ENCODE measurements at regions not wholly inside any gene's neighbourhood (a gene's known extent, or its start where the extent isn't known, plus 50 kb on each side); places are given as distances from the start of the nearest gene placed in this dataset.

- CTCF ChIA-PET = interaction anchor here (1.0 to 1.1 kb wide), 2 partner anchors 9 to 13 kb away, joined by 4 to 12 read pairs; no protein-coding TSS in a partner anchor
- Mint-ChIP-seq H3K4me3 (ENCODE audit: low read depth, unreplicated experiment) (no peak overlapping the region), H3K27me3 (ENCODE audit: unreplicated experiment) (peaks cover 69% of the 10 kb centered on the region), H3K9me3 (ENCODE audit: low read depth, unreplicated experiment) (no peaks in the 10 kb centered on the region), H3K36me3 (ENCODE audit: insufficient read depth, unreplicated experiment) (peaks cover 6% of the 10 kb centered on the region), H3K4me1 (ENCODE audit: low read depth, unreplicated experiment) (peaks cover 17% of the 10 kb centered on the region), H3K27ac (ENCODE audit: unreplicated experiment) (no peak overlapping the region)
- DNase-seq = no peak
- no peak for TF ChIP-seq CTCF (IDR thresholded peaks at IDR 0.05; ENCODE audit: unreplicated experiment)
- intact Hi-C loops (cut with micrococcal nuclease; ENCODE audit: unreplicated experiment) = no loop called here
- BruUV-seq (replicated peaks) = no TSS peak
These were observed 258.4 kb downstream of the XXYLT1 start for GRCh38 chr3:195012571-195012970.

- Mint-ChIP-seq H3K4me1 (ENCODE audit: low read depth, unreplicated experiment) (peaks cover 19% of the 10 kb centered on the region), H3K27ac (ENCODE audit: unreplicated experiment) (no peak overlapping the region), H3K9me3 (ENCODE audit: low read depth, unreplicated experiment) (no peaks in the 10 kb centered on the region), H3K36me3 (ENCODE audit: insufficient read depth, unreplicated experiment) (peaks cover 6% of the 10 kb centered on the region), H3K27me3 (ENCODE audit: unreplicated experiment) (peaks cover 67% of the 10 kb centered on the region), H3K4me3 (ENCODE audit: low read depth, unreplicated experiment) (no peak overlapping the region)
- CTCF ChIA-PET = interaction anchor here (1.0 kb wide), 1 partner anchor 8 kb away, joined by 12 read pairs; no protein-coding TSS in a partner anchor
- no peak for TF ChIP-seq CTCF (IDR thresholded peaks at IDR 0.05; ENCODE audit: unreplicated experiment)
- intact Hi-C loops (cut with micrococcal nuclease; ENCODE audit: unreplicated experiment) = no loop called here
- BruUV-seq (replicated peaks) = no TSS peak
- DNase-seq = no peak
These were observed 257.3 kb downstream of the XXYLT1 start for GRCh38 chr3:195013411-195014361.

- Mint-ChIP-seq H3K9me3 (ENCODE audit: low read depth, unreplicated experiment) (no peaks in the 10 kb centered on the region), H3K4me1 (ENCODE audit: low read depth, unreplicated experiment) (peaks cover 19% of the 10 kb centered on the region), H3K27me3 (ENCODE audit: unreplicated experiment) (peaks cover 72% of the 10 kb centered on the region), H3K27ac (ENCODE audit: unreplicated experiment) (no peak overlapping the region), H3K36me3 (ENCODE audit: insufficient read depth, unreplicated experiment) (peaks cover 6% of the 10 kb centered on the region), H3K4me3 (ENCODE audit: low read depth, unreplicated experiment) (no peak overlapping the region)
- no peak for TF ChIP-seq CTCF (IDR thresholded peaks at IDR 0.05; ENCODE audit: unreplicated experiment)
- CTCF ChIA-PET = interaction anchor here (0.8 kb wide), 1 partner anchor 61 kb away, joined by 3 read pairs; no protein-coding TSS in a partner anchor
- intact Hi-C loops (cut with micrococcal nuclease; ENCODE audit: unreplicated experiment) = no loop called here
- BruUV-seq (replicated peaks) = no TSS peak
- no peak for DNase-seq
These were observed 255.9 kb downstream of the XXYLT1 start for GRCh38 chr3:195015021-195015420.

- Mint-ChIP-seq H3K36me3 (ENCODE audit: insufficient read depth, unreplicated experiment) (peaks cover under 1% of the 10 kb centered on the region), H3K27ac (ENCODE audit: unreplicated experiment) (no peak overlapping the region)
- no TSS peak for BruUV-seq (replicated peaks)
These were observed 253.8 kb downstream of the XXYLT1 start for GRCh38 chr3:195017151-195017550.

More at GRCh38 chr3:195017151-195017550, 253.8 kb downstream of the XXYLT1 start:
- Mint-ChIP-seq H3K4me3 (ENCODE audit: low read depth, unreplicated experiment) (no peak overlapping the region), H3K9me3 (ENCODE audit: low read depth, unreplicated experiment) (no peaks in the 10 kb centered on the region), H3K4me1 (ENCODE audit: low read depth, unreplicated experiment) (peaks cover 11% of the 10 kb centered on the region), H3K27me3 (ENCODE audit: unreplicated experiment) (peaks cover 74% of the 10 kb centered on the region)
- DNase-seq = no peak
- intact Hi-C loops (cut with micrococcal nuclease; ENCODE audit: unreplicated experiment) = no loop called here
- CTCF ChIA-PET = interaction anchor here (1.1 to 1.8 kb wide), 2 partner anchors 26 to 47 kb away, joined by 3 to 4 read pairs; no protein-coding TSS in a partner anchor
- no peak for TF ChIP-seq CTCF (IDR thresholded peaks at IDR 0.05; ENCODE audit: unreplicated experiment)
